Smooth muscle cell (in vitro differentiated cells): ENCODE measurements at regions not wholly inside any gene's neighbourhood (a gene's known extent, or its start where the extent isn't known, plus 50 kb on each side); places are given as distances from the start of the nearest gene placed in this dataset.

Experiments used
- DNase-seq: peaks from one replicate; lab custom pipeline; 2025; ENCODE audit not compliant: unreplicated experiment; lab: John Stamatoyannopoulos, UW
- H2AFZ ChIP-seq: fragments of 200-600 bp; sonication (generic); 2 replicates; pipeline ENCODE4 v1.6.0; 2016; ENCODE audit warnings: antibody characterized with exemption, low read depth, mild to moderate bottlenecking
- H3F3A ChIP-seq: fragments of 200-600 bp; sonication (generic); 2 replicates; pipeline ENCODE4 v1.6.0; 2017; ENCODE audit warnings: antibody characterized with exemption, low read depth
- H3K27ac ChIP-seq: fragments of 200-600 bp; sonication (generic); 2 replicates; pipeline ENCODE4 v1.5.1; 2016; ENCODE audit warnings: low read depth, mild to moderate bottlenecking
- H3K27me3 ChIP-seq: fragments of 200-600 bp; sonication (generic); 2 replicates; pipeline ENCODE4 v1.6.1; 2016; ENCODE audit warnings: low read depth, mild to moderate bottlenecking
- H3K36me3 ChIP-seq: fragments of 200-600 bp; sonication (generic); 2 replicates; pipeline ENCODE4 v1.5.1; 2016; ENCODE audit warnings: low read depth
- H3K4me1 ChIP-seq: fragments of 200-600 bp; sonication (generic); 2 replicates; pipeline ENCODE4 v1.5.1; 2016; ENCODE audit warnings: low read depth
- H3K4me2 ChIP-seq: fragments of 200-600 bp; sonication (generic); 2 replicates; pipeline ENCODE4 v1.6.0; 2016; ENCODE audit warnings: mild to moderate bottlenecking
- H3K4me3 ChIP-seq: fragments of 200-600 bp; sonication (generic); 2 replicates; pipeline ENCODE4 v1.5.1; 2016; ENCODE audit warnings: mild to moderate bottlenecking
- H3K79me2 ChIP-seq: fragments of 200-600 bp; sonication (generic); 2 replicates; pipeline ENCODE4 v1.6.0; 2016; ENCODE audit warnings: low read depth, mild to moderate bottlenecking
- H3K9ac ChIP-seq: fragments of 200-600 bp; sonication (generic); 2 replicates; pipeline ENCODE4 v1.6.0; 2016; ENCODE audit warnings: low read depth
- H3K9me3 ChIP-seq: fragments of 200-600 bp; sonication (generic); replicated peaks from 2 replicates; pipeline ENCODE4 v1.5.1; 2016; ENCODE audit warnings: low read depth
- H4K20me1 ChIP-seq: fragments of 200-600 bp; sonication (generic); 2 replicates; pipeline ENCODE4 v1.6.0; 2016; ENCODE audit warnings: low read depth
- CTCF ChIP-seq: fragments of 200-600 bp; sonication (generic); IDR thresholded peaks from 2 replicates; pipeline ENCODE4 v1.5.1; 2017; ENCODE audit warnings: borderline replicate concordance, mild to moderate bottlenecking, antibody characterized with exemption; ENCODE audit not compliant: insufficient read depth, poor library complexity, severe bottlenecking
- WGBS: methylation state at CpG from one replicate; pipeline ENCODE4 v1.1.7; 2016; ENCODE audit warnings: low lambda C conversion rate; 5-methylcytosine and 5-hydroxymethylcytosine counted together

GRCh38 chr9:18229992-18230676, 243.8 kb upstream of the ADAMTSL1 start:
- Histone ChIP-seq H4K20me1 (no peaks in the 10 kb centered on the region), H2AFZ (no peak overlapping the region), H3K27me3 (peaks cover 10% of the 10 kb centered on the region), H3K27ac (no peak overlapping the region), H3K4me3 (no peak overlapping the region), H3K4me1 (no peaks in the 10 kb centered on the region), H3K4me2 (no peak overlapping the region), H3K9ac (no peak overlapping the region), H3K9me3 (no peaks in the 10 kb centered on the region), H3K36me3 (no peaks in the 10 kb centered on the region), H3K79me2 (no peaks in the 10 kb centered on the region), H3F3A (no peaks in the 10 kb centered on the region)
- no peak for TF ChIP-seq CTCF
- 74% methylated on average over 2 of the region's 2 CpGs for WGBS
- no peak for DNase-seq

- Histone ChIP-seq H3K4me1 (no peaks in the 10 kb centered on the region), H3K9me3 (no peaks in the 10 kb centered on the region), H2AFZ (no peak overlapping the region), H3K27me3 (peaks cover 10% of the 10 kb centered on the region), H3K4me2 (no peak overlapping the region), H3K9ac (no peak overlapping the region), H3K4me3 (no peak overlapping the region), H3K36me3 (no peaks in the 10 kb centered on the region), H4K20me1 (no peaks in the 10 kb centered on the region), H3K27ac (no peak overlapping the region), H3K79me2 (no peaks in the 10 kb centered on the region), H3F3A (no peaks in the 10 kb centered on the region)
- 84% methylated on average over 4 of the region's 4 CpGs for WGBS
- no peak for TF ChIP-seq CTCF
- no peak for DNase-seq
Observed at GRCh38 chr9:18233311-18233710, 240.6 kb upstream of the ADAMTSL1 start.

DNA sequence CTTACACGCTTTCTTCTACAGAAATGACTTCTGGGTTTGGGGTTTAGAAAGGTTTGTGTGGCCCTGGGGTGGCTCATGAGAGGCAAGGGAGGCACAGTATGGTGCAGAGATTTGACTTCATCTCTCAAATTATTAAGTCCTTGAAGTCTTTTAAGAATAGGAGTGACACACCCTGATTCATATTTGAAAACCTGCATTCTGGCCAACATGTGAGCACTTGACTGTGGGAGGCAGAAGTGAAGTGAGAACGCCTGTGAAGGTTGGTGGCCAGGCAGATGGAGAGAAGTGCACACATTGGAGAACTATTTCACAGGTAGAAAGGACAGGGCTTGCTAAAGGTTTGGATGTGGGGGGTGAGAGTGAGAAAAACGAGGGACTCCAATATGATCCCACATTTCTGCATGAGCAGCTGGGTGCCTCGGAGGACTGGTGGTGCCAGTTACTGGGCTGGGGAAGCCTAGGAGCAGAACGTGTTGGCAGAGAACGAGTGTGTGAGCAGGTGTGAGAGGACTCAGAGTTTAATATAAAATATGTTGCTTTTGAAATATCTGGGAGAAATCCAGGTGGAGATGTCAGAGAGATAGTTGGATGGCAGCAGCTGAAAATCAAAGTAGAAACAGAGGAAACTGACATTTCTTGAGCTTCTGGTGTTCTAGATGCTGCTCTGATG, 240.0 kb upstream of the ADAMTSL1 start:
- DNase-seq = no peak
- Histone ChIP-seq H3K79me2 (no peaks in the 10 kb centered on the region), H3K27me3 (peaks cover 10% of the 10 kb centered on the region), H3K4me1 (no peaks in the 10 kb centered on the region), H3K9ac (no peak overlapping the region), H4K20me1 (no peaks in the 10 kb centered on the region), H3F3A (no peaks in the 10 kb centered on the region), H3K27ac (no peak overlapping the region), H3K4me3 (no peak overlapping the region), H3K36me3 (no peaks in the 10 kb centered on the region), H3K9me3 (no peaks in the 10 kb centered on the region), H2AFZ (no peak overlapping the region), H3K4me2 (no peak overlapping the region)
- no peak for TF ChIP-seq CTCF
- 85% methylated on average over 6 of the region's 6 CpGs for WGBS
